ENCODE measurements at regions not wholly inside any gene's neighbourhood (a gene's known extent, or its start where the extent isn't known, plus 50 kb on each side); places are given as distances from the start of the nearest gene placed in this dataset.
A peak's percentile ranks its signal among the peaks of the same experiment; 100 is the strongest.

DNA sequence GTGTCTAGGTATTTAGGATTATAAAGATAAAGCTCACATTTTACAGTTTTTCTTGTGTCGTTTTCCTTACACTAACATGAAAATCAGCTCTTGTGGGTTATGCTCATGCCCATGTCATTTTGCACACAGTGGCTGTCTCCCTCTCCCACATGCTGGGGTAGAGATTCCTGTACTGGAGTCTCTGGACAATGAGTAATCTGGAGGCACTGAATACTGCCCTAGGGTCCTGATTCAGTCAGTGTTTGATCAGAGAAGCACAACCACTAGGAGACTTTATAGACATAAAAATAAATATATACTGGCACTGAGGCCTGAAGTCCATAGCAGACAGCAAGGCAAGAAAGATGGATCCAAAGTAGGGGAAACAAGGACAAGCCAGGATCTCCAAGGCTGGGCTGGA lies 1008.8 kb downstream of the KCNMA1 start:
- no peak for DNase-seq
- Histone ChIP-seq H3K36me3 (ENCODE audit: low read depth, missing control alignments) (no peaks in the 10 kb centered on the region), H3K9me3 (no peaks in the 10 kb centered on the region), H3K27ac (no peak overlapping the region), H3K27me3 (no peaks in the 10 kb centered on the region), H3K4me1 (peaks cover 6% of the 10 kb centered on the region), H3K4me3 (no peak overlapping the region)
- intact Hi-C loops (cut with DNase I; ENCODE audit: low total_unique reads) = no loop called here
- WGBS, 2 donors = 83 to 100% methylated on average over 1 of the region's 1 CpG
- TF ChIP-seq, protein P1, sequence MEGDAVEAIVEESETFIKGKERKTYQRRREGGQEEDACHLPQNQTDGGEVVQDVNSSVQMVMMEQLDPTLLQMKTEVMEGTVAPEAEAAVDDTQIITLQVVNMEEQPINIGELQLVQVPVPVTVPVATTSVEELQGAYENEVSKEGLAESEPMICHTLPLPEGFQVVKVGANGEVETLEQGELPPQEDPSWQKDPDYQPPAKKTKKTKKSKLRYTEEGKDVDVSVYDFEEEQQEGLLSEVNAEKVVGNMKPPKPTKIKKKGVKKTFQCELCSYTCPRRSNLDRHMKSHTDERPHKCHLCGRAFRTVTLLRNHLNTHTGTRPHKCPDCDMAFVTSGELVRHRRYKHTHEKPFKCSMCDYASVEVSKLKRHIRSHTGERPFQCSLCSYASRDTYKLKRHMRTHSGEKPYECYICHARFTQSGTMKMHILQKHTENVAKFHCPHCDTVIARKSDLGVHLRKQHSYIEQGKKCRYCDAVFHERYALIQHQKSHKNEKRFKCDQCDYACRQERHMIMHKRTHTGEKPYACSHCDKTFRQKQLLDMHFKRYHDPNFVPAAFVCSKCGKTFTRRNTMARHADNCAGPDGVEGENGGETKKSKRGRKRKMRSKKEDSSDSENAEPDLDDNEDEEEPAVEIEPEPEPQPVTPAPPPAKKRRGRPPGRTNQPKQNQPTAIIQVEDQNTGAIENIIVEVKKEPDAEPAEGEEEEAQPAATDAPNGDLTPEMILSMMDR (IDR thresholded peaks at IDR 0.05) = no peak
- TF ChIP-seq POLR2A (IDR thresholded peaks at IDR 0.05) = no peak

DNA sequence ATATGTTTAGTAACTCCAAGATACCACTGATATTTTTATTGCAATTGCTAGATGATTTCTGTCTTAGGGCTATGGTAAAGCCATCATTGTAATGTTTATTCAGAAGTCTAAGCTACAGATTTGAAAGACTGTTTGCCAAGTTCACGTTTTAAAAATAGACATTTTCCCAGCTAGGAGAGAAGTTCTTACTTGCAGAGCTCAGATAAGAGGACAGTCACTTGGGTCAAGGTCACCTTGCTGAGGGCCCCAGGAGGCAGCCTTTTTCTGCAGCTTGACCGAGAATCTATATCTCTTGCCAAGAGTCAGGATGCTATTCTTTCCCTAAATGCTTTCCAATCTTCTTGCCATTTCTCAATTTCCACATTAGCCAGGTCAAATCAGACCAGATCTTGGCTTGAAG lies 1011.2 kb downstream of the KCNMA1 start:
- 21 to 41% methylated on average over 2 of the region's 2 CpGs for WGBS, 2 donors
- Histone ChIP-seq H3K9me3 (no peaks in the 10 kb centered on the region), H3K4me3 (no peak overlapping the region), H3K27me3 (no peaks in the 10 kb centered on the region), H3K4me1 (peaks cover 6% of the 10 kb centered on the region), H3K27ac (no peak overlapping the region), H3K36me3 (ENCODE audit: low read depth, missing control alignments) (no peaks in the 10 kb centered on the region)
- intact Hi-C loops (cut with DNase I; ENCODE audit: low total_unique reads) = no loop called here
- TF ChIP-seq, protein P1 (IDR thresholded peaks at IDR 0.05) = no peak
- no peak for TF ChIP-seq POLR2A (IDR thresholded peaks at IDR 0.05)
- DNase-seq = peak; percentile 74

DNA sequence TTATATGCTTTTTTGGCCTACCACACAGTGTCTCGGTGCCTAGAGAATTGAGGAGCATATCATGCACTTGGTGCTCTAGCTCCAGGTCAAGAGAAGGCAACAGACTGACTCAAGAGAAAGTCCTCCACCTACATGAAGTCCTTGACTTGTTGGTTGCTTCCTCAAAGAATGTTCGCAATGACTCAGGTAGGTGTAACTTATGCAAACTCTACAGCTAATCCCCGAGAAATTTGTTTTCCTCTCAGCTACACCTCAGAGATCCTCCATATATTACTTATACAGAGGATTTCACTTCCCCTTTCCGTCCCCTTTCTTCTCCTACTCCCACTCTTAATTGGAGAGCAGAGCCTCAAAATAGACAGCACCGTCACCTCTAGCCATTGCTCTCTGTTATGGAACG lies 1013.1 kb downstream of the KCNMA1 start:
- no peak overlapping the region for H3K27ac ChIP-seq
- intact Hi-C loops (cut with DNase I; ENCODE audit: low total_unique reads) = no loop called here
- no peak for DNase-seq
- 92 to 97% methylated on average over 6 of the region's 6 CpGs for WGBS, 2 donors
- TF ChIP-seq, protein P1 (IDR thresholded peaks at IDR 0.05) = no peak
- no peak for TF ChIP-seq POLR2A (IDR thresholded peaks at IDR 0.05)
- H3K36me3 ChIP-seq (ENCODE audit: low read depth, missing control alignments) = no peaks in the 10 kb centered on the region
- H3K9me3 ChIP-seq = no peaks in the 10 kb centered on the region
- peaks cover 6% of the 10 kb centered on the region for H3K4me1 ChIP-seq
- H3K4me3 ChIP-seq = no peak overlapping the region
- no peaks in the 10 kb centered on the region for H3K27me3 ChIP-seq

DNA sequence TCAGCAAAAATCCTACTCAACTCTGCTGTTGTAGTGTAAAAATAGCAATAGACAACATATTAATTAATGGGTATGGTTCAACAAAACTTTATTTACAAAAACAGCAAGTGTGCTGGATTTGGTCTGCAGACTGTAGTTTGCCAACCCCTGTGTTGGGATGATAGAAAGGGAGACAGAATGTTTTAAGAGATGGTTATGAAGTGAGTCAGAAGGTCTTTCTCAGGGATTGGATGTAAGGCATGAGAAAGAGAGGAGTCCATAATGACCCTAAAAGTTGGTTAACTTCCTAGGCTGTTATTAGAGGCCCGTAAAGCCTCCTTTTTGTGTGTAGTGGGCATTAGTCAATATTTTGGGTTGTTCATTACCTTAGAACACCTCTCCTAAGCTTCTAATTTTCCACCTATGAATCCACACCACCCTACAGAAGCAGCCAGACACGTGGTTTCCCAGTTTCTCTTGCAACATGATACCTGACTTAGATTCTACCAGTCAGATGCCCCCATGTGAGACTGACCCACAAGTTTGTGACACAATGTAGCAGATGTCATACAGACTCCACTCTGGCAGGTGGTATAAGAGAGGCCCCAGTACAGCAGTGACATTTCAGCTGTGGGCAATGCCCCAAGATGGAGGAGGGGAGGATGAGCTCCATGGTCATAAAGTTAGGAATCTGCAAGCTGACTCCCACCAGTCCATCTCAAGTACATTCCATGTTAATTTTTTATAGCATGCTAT lies 1015.6 kb downstream of the KCNMA1 start:
- no peak for DNase-seq
- Histone ChIP-seq H3K36me3 (ENCODE audit: low read depth, missing control alignments) (no peaks in the 10 kb centered on the region), H3K4me1 (peaks cover 6% of the 10 kb centered on the region), H3K4me3 (no peak overlapping the region), H3K9me3 (no peaks in the 10 kb centered on the region), H3K27ac (no peak overlapping the region), H3K27me3 (no peaks in the 10 kb centered on the region)
- intact Hi-C loops (cut with DNase I; ENCODE audit: low total_unique reads) = no loop called here
- WGBS, 2 donors = 52 to 100% methylated on average over 2 of the region's 2 CpGs
- TF ChIP-seq, protein P1 (IDR thresholded peaks at IDR 0.05) = no peak
- TF ChIP-seq POLR2A (IDR thresholded peaks at IDR 0.05) = no peak

DNA sequence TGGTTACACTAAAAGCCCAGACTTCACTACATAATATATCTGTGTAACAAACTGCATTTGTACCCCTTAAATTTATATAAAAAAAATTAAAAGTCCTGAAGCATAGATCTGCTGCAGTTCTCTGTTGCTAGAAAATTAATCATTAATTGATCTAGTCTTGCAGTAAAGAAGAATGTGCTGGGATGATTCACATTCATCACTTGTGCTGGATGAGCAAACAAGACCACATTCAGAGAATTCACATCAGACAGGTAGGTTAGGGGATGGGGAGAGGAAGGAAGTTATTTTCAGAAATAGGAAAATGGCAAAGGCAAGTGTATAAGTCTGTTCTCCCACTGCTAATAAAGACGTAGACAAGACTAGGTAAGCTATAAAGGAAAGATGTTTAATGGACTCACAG lies 1019.0 kb downstream of the KCNMA1 start:
- intact Hi-C loops (cut with DNase I; ENCODE audit: low total_unique reads) = no loop called here
- H3K9me3 ChIP-seq = no peaks in the 10 kb centered on the region
- H3K4me1 ChIP-seq = no peaks in the 10 kb centered on the region
- H3K4me3 ChIP-seq = no peak overlapping the region
- TF ChIP-seq, protein P1 (IDR thresholded peaks at IDR 0.05) = no peak
- TF ChIP-seq POLR2A (IDR thresholded peaks at IDR 0.05) = no peak
- H3K27ac ChIP-seq = no peak overlapping the region
- H3K36me3 ChIP-seq (ENCODE audit: low read depth, missing control alignments) = no peaks in the 10 kb centered on the region
- DNase-seq = no peak
- no peaks in the 10 kb centered on the region for H3K27me3 ChIP-seq
- WGBS, 2 donors = 87 to 92% methylated on average over 1 of the region's 1 CpG

All from testis (tissue), 2 donors.